ENCODE measurements at regions not wholly inside any gene's neighbourhood (a gene's known extent, or its start where the extent isn't known, plus 50 kb on each side); places are given as distances from the start of the nearest gene placed in this dataset.

DNA sequence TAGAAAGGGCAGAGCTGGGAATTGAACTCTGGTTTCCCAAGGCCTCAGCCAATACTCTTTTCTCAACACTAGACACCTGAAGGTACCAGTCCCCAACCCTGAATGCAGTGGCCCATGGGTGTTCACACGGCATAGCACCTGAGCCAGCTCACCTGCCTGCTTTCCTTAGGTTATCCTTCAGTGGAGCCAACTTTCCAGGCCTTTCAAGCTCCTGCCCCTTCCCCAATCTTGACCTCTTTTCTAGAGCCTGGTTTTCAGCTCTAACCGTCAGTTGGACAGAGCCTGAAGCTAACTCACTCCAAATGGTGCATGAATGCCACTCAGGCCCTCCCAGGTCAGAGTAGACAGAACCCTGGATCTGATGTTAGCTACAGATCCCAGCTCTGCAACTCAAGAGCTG lies 66.1 kb upstream of the ITGA11 start:
- no peak for ATAC-seq (ENCODE audit: poor library complexity)
- no peak for DNase-seq
- intact Hi-C loops (cut with DNase I) = no loop called here

DNA sequence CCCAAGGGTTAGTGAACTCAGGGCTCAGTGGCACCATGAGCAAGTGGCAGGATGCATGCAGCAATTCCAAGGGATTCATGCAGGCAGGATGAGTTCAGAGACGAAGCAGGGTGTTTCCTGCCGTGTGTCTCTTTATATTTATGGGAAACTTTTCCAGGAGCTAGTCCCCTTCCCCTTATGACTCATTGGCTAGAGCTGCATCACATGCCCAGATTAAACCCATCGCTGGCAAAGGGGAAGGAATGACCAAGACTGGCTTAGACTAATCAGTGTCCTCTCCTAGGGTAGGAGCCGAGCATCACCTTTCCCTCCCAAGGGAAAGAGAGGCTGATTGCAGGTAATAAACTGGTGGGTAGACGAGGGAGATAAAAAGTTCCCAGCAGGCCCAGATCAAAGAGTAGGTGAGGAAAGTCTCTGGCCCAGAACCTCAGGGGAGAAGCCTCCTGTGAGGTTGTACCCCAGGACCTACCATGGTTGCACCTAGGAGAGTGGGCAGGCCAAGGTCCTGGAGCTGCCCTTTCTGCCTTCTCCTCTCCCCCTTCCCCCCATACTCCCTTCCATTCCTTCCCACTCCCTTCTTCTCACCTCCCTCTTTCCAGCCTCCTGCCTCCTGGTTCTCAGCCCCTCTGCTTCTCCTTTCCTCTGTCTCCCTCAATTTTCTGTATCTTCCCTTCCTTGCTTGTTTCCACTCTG lies 67.8 kb upstream of the ITGA11 start:
- DNase-seq (no peak), ATAC-seq (ENCODE audit: poor library complexity) (no peak)
- intact Hi-C loops (cut with DNase I) = no loop called here

DNA sequence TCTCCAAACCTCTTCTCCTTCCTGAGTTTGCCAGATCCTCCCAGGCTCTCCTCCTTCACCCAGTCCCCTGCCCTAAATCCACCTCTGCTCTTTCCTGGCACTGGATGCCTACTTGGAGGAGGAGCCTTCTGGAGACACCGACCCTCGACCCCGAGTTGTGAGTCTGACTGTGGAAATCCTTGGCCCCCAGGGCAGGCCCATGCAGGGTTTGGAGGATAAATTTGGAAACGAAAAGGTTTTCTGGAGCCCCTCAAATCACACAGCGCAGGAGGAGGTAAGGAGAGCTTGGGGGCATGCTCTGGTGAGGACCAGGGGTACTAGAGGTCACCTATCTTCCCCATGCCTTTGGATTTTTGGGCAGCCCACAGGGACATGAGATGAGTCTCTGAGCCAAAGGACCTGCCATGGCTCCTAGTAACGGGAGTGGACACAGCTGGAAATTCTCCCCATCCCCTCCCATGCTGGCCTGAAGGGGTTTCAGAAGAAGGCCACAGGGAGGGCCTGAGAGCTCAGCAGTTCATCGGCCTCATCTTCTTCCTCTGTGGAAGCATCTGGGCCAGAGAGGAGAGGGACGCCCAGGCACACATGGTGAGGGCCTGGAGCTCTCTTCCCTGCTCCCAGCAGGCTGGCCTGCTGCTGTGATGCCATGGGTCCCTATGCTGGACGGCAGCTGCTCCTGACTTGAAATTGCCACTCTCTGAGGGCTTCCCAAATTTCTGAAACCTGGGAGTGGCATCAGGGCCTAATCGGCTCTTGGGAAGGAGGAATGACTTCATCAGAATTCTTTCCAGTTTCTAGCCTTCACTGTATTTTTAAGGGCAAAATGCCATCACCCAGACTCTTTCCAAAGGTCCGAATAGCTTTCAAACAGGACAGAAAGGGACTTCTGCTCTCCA lies 68.6 kb upstream of the ITGA11 start:
- ATAC-seq (ENCODE audit: poor library complexity) (peak; percentile 40), DNase-seq (no peak)
- intact Hi-C loops (cut with DNase I) = no loop called here

DNA sequence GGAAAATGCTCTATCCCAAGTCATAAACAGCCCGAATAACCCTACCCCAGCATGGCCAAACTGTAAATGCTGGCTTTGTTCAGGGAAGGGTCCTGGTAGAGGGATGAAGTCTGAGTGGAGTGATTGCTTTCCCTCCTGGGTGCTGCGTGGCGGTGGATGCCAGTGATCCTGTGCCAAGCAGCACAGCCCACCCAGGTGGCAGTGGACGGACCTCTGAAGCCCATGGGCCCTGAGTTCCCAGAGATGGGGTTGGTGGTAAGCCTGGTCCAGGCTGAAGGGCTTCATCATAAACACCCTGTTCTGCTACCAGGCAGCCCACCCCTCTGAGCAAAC lies 69.3 kb upstream of the ITGA11 start:
- DNase-seq (no peak), ATAC-seq (ENCODE audit: poor library complexity) (no peak)
- intact Hi-C loops (cut with DNase I) = no loop called here

DNA sequence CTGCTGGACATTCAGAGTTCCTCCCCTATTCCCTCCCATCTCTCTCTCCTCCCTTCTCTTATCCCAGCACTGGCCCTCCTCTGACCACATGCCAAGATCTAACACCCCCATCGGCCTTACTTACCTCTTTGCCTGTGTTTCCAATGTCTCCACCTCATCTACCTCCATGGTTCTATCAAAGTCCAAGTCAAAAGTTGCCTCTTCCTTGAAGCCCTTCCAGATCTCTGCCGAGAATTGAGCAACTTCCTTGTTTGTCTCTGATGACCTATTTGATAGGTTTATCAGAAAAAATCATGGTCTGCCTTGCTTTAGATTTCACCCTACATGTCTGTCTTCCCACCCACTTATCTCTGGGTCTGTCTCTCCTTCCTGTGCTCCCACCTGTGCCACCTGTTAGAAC lies 69.7 kb upstream of the ITGA11 start:
- intact Hi-C loops (cut with DNase I) = no loop called here
- ATAC-seq (ENCODE audit: poor library complexity) (no peak), DNase-seq (no peak)

DNA sequence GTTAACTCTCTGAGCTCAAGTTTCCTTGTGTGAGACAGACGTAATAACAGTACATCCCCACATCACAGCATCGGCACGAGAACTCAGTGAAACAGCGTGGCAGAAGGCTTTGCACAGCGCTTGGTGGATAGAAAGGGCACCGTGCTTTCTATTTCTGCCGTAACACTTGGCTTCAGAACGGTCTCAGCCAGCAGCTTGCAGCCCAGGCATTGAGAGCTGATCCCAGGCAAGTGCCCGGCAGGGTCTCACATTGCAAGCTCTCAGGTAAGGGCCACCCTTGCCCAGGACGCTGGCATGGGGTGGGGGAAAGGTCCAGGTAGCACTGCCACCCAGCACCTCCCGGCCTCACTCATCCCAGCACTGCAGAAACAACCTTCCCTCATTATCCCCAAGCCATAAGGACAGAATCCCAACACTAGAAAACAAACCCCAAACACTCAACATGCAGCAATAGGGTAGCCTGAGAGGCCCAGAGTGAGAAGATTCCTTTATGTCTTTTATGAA lies 70.5 kb upstream of the ITGA11 start:
- intact Hi-C loops (cut with DNase I) = no loop called here
- DNase-seq (no peak), ATAC-seq (ENCODE audit: poor library complexity) (no peak)

DNA sequence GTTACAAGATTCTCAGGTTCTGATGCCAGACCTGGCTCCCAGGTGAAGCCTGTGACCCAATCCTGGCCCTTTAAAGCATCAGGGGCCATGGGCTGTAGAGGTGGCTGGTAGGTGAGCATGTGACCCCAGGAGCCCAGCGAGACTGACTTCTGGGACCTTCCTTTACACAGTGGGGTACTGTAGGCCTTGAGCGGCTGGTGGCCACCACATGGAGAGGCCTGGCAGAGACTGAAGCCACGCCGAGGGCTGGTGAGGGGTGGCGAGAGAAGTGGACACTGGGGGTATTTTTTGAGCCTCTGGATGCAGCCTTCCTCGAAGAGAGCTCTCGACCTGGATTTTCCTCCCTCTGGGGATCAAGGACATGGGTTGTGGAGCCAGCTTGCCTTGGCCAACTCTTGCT lies 71.2 kb upstream of the ITGA11 start:
- intact Hi-C loops (cut with DNase I) = no loop called here
- ATAC-seq (ENCODE audit: poor library complexity) = no peak
- no peak for DNase-seq

DNA sequence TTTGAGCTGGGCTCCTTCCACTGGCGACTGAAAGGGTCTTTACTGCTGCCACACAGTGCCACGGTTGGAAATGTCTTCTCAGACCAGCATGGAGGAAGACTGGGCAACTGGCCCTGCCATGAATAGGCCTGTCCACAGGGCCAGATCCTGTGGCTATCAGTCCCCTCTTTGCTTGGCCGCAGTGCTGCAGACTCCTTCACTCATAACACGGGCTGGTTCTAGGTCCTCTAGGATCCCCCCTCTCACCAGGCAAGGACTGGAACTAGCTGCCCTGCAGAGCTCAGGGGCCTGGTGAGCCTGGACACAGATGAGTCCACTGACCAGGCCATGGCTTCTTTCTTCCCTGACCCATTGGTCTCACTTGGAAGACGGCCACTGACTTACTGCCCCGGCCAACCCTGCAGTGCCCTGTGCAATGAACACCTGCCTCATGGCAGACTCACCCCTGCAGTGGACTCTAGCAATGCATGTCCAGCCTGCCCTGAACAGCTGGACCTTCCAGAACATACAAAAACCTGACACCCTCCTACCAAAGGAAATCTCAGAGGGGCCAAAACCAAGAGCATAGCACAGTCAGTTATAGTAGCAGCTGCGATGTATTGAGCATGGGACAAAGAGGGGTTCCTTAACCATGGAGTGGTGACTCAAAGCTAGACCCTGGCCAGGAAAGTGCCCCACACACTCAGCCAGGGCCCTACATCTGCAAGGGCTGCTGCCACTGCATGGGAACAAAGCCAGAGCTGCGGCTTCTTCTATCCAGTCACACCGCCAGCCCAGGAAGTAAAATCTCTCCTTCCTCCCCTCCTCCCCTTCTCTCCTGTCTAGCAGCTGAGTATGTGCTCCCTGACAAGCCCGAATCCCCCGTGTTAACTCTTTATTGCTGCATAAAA lies 72.1 kb upstream of the ITGA11 start:
- intact Hi-C loops (cut with DNase I) = no loop called here
- ATAC-seq (ENCODE audit: poor library complexity) = no peak
- DNase-seq = no peak

DNA sequence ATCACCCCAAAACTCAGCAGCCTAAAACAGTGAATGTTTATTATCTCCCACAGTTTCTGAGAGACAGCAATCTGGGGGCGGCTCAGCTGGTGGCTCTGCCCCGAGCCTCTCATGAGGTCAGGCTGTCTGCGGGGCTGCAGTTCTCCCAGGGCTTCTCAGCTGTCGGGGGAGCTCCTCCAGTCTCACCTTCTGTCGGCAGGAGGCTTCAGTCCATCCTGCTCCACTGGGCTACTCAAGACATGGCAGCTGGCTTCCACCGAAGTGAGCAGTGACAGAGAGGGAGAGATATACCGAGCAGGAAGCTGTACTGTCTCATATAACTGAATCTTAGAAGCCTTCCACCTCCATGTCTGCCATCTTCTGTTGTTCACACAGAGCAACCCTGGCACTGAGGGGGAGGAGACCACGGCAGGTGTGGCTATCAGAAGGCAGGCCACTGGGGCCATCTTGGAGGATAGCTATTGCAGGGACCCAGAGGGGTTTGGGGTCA lies 72.8 kb upstream of the ITGA11 start:
- ATAC-seq (ENCODE audit: poor library complexity) = no peak
- intact Hi-C loops (cut with DNase I) = no loop called here
- DNase-seq = no peak

DNA sequence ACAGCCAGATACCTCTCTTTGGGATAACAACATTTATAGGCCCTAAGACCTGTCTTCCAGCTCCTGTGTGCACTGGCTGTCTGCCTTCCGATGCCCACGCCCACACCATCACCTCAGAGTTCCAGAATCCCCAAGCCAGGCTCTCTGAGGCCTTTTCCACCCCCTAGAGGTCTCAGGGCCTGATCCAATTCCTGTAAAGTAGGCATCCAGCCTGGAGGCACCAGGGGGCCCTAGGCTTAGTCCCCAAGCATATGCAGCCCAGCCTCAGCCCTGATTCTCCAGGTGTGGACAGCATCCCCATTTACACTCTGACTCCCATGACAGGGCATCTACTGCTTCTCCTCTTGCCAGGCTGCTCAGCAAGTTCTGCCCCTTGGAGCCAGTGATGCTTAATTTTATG lies 72.7 kb upstream of the CORO2B start:
- intact Hi-C loops (cut with DNase I) = no loop called here
- ATAC-seq (ENCODE audit: poor library complexity) (no peak), DNase-seq (no peak)

DNA sequence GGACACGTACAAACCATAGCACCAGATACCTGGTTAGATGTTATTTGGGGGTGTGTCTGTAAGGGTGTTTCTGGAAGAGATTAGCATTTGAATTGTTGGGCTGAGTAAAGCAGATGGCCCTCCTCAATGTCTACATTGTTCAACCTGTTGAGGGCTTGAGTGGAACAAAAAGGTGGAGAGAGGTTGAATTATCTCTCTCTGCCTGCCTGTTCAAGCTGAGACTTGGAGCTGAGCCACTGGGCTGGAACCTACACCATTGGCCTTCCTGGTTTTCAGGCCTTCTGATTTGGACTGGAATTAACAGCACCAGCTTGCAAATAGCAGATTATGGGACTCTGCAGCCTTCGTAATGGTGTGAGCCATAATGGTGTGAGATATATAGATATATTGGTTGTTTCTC lies 71.3 kb upstream of the CORO2B start:
- intact Hi-C loops (cut with DNase I) = no loop called here
- no peak for ATAC-seq (ENCODE audit: poor library complexity)
- no peak for DNase-seq

DNA sequence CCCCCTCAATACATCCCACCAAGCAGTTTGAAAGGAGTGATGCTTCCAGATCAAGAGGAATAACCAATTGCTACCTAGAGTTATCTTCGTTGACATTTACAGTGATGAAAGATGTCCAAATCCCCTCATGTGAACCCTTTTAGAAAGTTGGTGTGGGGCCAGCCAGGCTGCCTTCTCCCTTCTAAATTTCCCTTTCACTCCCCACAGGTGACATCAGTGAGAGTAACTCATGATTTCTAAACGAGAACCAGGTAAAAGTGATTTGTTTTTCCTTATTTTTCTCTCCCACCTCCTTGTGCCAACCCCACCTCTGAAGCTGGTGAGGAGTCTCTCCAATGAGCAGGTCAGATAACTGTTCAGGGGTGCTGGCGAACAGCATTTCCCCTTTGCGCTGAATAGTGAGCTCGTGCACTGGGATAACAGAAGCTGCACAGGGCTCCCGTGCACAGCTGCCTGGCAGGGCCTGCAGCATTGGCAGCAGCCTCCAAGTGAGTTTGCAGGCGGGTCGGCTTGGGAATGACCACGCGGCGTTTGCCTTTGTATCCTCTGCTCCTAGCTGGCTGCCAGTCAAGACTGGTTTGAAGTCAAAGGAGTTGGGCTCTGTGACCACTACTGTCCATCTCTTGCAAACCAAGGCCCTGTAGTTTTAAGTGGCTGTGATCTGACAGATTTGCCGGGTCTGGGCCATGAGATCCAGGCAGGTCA lies 70.2 kb upstream of the CORO2B start:
- intact Hi-C loops (cut with DNase I) = no loop called here
- DNase-seq (peak; percentile 49), ATAC-seq (ENCODE audit: poor library complexity) (no peak)

DNA sequence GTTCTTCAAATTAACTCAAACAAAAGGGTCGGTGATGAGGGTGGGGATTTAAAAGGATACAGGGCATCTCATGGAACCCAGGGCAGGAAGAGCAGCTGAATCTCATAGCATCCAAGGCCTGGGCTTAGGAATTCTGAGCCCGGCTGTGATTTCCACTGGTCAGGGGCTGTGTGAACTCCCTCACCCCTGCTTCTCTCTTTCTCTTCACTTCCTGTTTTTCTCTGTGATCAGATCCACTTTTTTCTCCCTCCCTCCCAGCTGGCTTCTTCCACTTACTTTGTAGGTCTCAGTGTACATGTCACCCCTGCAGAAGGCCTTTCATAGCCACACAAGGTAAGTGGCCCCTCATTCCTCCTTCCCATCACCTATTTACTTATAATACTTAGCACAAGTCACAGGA lies 68.2 kb upstream of the CORO2B start:
- DNase-seq (no peak), ATAC-seq (ENCODE audit: poor library complexity) (no peak)
- intact Hi-C loops (cut with DNase I) = loop anchor here (10.0 kb wide), 1 partner anchor 206 kb away; no protein-coding TSS in a partner anchor

DNA sequence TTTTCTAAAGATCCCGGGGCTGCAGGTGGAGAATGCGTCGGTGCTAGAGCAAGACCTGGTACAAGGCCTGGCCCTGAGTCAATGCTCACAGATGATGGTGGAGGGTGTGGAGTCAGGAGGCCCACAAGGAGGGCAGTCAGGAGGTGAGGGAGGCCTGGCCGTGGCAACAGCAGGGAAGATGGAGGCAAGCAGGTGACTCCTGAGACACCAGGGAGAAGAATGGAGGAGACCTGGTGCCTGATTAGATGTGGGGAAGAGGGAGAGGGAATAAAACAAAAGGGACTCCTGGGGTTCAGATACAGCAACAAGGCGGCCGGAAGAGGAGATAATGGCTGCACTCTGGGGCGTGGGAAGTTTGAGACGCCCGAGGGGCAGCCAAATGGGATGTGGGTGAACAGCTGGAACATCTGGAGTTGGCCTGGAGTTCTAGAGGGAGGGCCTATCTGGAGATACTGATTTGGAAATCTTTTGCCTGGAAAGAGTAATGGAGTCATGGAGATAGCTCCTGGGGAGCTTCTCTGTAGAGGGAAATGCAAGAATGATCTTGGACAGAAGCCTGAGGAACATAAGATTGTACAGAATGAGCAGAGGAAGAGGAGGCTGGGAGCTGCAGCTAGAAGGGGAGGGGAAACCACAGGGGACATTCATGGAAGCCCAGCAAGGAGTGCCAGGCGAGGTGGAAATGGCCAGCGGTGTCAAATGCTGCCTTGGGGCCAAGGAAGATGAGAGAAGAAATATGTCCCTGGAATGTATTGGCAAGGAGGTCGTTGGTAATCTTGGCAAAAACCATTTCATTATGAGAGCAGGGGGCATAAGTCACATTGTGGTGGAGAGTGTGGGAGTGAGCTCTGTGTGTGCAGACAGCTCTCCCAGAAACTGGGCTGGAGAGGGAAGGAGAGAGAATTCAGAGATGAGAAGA lies 67.5 kb upstream of the CORO2B start:
- intact Hi-C loops (cut with DNase I) = loop anchor here (10.0 kb wide), 1 partner anchor 207 kb away; no protein-coding TSS in a partner anchor
- peak; percentile 62 for DNase-seq

DNA sequence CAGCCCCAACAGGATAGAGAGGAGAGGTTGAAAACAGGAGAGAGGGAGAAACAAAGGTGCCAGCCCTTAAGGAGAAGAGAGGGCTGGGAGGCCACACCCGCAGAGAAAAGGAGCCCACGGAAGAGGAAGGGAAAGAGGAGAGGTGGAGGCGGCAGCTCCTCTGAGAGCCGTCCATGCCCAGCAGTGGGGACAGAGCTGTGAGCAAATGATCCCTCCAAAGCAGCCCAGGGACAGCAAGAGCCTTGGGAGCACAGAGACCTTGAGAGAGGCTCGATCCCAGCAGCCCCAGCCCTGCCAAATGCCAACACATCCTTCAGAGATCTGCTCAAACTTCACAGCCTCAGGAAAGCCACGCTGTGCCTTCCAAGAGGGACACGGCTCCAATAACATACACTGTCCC lies 66.7 kb upstream of the CORO2B start:
- intact Hi-C loops (cut with DNase I) = loop anchor here (10.0 kb wide), 1 partner anchor 207 kb away; no protein-coding TSS in a partner anchor
- ATAC-seq (ENCODE audit: poor library complexity) (no peak), DNase-seq (no peak)

More for the DNA sequence above, 67.5 kb upstream of the CORO2B start:
- peak; percentile 73 for ATAC-seq (ENCODE audit: poor library complexity)

DNA sequence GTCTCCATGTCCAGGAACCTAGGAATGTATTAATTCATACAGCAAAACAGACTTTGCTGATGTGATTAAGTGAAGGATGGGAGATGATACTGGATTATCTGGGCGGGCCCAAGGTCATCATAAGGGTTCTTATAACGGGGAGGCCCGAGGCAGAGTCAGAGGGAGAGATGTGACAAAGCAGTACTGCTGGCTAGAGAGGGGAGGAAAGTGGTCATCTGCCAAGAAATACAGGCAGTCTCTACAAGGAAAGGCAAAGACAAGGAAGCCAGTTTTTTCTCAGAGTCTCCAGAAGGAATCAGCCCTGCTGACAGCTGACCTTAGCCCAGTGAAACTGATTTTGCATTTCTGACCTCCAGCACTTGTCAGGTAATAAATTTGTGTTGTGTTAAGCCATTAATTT lies 66.2 kb upstream of the CORO2B start:
- intact Hi-C loops (cut with DNase I) = loop anchor here (10.0 kb wide), 1 partner anchor 208 kb away; no protein-coding TSS in a partner anchor
- DNase-seq (no peak), ATAC-seq (ENCODE audit: poor library complexity) (no peak)

DNA sequence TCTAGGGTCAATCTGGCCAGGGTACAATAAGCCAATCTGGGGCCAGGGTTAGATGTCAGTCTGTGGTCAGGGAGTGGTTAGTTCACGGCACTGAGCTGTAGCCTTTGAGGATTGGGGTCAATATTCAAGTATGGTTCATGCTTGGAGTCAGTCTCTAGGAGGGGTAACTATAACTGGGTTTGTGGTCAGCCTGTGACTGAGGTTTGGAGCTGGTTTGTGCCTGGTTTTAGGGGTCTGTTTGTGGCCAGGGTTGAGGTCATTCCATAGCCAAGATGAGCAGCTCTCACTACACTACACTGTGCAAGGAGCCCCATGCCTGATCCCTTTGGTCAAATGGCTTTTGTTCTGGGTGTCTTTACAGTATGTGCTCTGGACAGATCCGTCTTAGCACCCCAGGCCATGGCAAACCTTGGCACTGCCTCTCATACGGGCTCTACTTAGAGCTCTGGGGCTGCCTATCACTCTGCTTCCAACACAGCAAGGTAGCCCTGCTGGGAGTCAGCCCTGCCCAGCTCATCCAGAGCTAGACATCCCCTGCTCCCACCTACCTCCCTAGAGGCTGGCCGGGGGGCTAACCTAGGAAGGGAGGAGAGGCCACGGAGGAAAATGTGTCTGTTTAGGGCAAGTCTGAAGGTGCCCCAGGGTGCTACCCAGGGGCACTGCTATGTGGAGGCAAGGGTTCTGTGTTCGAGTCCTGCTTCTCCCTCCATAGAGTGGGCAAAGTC lies 63.3 kb upstream of the CORO2B start:
- intact Hi-C loops (cut with DNase I) = loop anchor here (10.0 kb wide), 1 partner anchor 211 kb away; no protein-coding TSS in a partner anchor
- no peak for DNase-seq
- no peak for ATAC-seq (ENCODE audit: poor library complexity)
